ENCODE measurements at regions not wholly inside any gene's neighbourhood (a gene's known extent, or its start where the extent isn't known, plus 50 kb on each side); places are given as distances from the start of the nearest gene placed in this dataset.

DNA sequence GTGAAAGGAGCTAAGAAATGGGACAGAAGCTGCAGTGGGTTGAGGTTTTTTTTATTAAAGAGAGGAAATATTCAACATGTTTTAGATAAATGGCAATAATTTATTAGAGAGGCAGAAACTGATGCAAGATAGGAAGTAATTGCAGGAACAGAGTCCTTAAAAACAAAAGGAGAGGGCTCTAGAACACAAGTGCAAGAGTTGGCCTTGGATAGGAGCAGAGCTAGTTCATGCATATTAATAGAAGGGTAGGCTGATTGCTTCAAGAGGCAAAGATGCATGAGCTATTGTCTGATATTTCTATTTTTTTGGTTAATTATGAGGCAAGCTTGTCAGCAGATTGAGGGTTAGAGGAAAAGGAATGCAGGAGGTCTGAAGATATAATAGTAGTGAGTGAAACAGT, 91.0 kb upstream of the GPRIN3 start:
- peaks cover 6% of the 10 kb centered on the region for H3K4me1 Mint-ChIP-seq
- H3K9me3 Mint-ChIP-seq = no peaks in the 10 kb centered on the region
- DNase-seq = no peak
- H3K27me3 Mint-ChIP-seq (ENCODE audit: low read depth, poor library complexity) = no peaks in the 10 kb centered on the region
- no peaks in the 10 kb centered on the region for H3K36me3 Mint-ChIP-seq (ENCODE audit: low read depth)
- TF ChIP-seq, protein P1, sequence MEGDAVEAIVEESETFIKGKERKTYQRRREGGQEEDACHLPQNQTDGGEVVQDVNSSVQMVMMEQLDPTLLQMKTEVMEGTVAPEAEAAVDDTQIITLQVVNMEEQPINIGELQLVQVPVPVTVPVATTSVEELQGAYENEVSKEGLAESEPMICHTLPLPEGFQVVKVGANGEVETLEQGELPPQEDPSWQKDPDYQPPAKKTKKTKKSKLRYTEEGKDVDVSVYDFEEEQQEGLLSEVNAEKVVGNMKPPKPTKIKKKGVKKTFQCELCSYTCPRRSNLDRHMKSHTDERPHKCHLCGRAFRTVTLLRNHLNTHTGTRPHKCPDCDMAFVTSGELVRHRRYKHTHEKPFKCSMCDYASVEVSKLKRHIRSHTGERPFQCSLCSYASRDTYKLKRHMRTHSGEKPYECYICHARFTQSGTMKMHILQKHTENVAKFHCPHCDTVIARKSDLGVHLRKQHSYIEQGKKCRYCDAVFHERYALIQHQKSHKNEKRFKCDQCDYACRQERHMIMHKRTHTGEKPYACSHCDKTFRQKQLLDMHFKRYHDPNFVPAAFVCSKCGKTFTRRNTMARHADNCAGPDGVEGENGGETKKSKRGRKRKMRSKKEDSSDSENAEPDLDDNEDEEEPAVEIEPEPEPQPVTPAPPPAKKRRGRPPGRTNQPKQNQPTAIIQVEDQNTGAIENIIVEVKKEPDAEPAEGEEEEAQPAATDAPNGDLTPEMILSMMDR (IDR thresholded peaks at IDR 0.05) = no peak
- H3K27ac Mint-ChIP-seq = no peak overlapping the region
- no peak overlapping the region for H3K4me3 Mint-ChIP-seq

DNA sequence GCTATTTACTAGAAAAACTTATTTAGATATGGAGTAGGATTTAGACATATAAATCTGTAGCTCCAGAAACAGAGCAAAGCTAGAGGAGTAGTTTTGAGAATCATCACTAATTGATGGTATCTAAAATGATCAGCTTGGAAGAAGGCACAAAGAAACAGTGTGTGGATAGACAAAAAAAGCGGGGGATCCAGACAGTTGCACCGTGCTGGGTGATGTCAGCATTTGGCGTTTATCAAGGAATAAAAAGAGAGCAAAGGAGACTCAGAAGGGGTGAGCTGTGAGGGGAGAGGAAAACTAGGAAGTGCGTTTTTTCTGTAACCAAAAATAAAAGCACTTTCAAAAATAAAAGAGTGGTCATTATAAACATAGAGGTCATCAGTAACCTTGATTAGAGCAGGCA, 90.5 kb upstream of the GPRIN3 start:
- TF ChIP-seq, protein P1 (IDR thresholded peaks at IDR 0.05) = no peak
- no peaks in the 10 kb centered on the region for H3K36me3 Mint-ChIP-seq (ENCODE audit: low read depth)
- no peaks in the 10 kb centered on the region for H3K9me3 Mint-ChIP-seq
- H3K27ac Mint-ChIP-seq = no peak overlapping the region
- H3K4me3 Mint-ChIP-seq = no peak overlapping the region
- no peak for DNase-seq
- no peaks in the 10 kb centered on the region for H3K27me3 Mint-ChIP-seq (ENCODE audit: low read depth, poor library complexity)
- peaks cover under 1% of the 10 kb centered on the region for H3K4me1 Mint-ChIP-seq

DNA sequence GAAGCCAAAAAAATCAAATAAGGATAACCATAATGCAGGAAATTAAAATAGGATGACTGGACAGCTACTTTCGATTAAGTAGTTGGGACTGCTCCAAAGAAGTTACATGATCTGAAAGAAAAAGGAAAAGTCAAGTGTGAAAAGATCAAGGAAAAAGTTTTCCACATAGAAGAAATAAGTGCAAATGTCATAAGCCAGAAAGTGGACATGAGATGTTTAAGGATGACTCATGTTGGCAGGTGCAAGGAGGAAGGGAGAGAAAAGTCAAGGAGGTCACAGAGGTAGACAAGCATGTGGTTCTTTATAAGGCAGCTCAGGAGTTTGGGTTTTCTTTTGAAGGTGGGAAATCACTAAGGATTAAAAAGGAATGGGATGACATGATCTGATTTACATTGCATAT, 89.8 kb upstream of the GPRIN3 start:
- Mint-ChIP-seq H3K27me3 (ENCODE audit: low read depth, poor library complexity) (no peaks in the 10 kb centered on the region), H3K4me1 (no peaks in the 10 kb centered on the region), H3K27ac (no peak overlapping the region), H3K4me3 (no peak overlapping the region), H3K36me3 (ENCODE audit: low read depth) (no peaks in the 10 kb centered on the region), H3K9me3 (peaks cover 1% of the 10 kb centered on the region)
- DNase-seq = no peak
- TF ChIP-seq, protein P1 (IDR thresholded peaks at IDR 0.05) = no peak

DNA sequence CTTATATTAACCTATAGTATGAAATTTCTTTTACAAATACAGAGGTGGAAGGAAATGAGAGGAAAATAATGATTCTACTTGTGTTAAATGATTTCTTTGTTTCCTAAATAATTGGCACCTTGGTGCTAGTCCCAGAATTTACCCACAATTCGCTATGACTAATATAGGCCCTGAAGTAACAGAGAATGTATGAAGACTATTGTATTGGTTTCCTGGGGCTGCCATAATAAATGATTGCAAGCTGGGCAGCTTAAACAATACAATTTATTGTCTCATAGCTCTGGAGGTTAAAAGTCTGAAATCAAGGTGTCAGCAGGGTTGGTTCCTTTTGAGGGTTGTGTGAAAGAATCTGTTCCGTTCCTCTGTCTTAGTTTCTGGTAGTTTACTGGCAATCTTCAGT, 74.8 kb upstream of the GPRIN3 start:
- no peak for DNase-seq
- Mint-ChIP-seq H3K27ac (no peak overlapping the region), H3K4me3 (no peak overlapping the region), H3K36me3 (ENCODE audit: low read depth) (no peaks in the 10 kb centered on the region), H3K9me3 (peaks cover 25% of the 10 kb centered on the region), H3K4me1 (no peaks in the 10 kb centered on the region), H3K27me3 (ENCODE audit: low read depth, poor library complexity) (peaks cover 13% of the 10 kb centered on the region)
- TF ChIP-seq, protein P1 (IDR thresholded peaks at IDR 0.05) = no peak

DNA sequence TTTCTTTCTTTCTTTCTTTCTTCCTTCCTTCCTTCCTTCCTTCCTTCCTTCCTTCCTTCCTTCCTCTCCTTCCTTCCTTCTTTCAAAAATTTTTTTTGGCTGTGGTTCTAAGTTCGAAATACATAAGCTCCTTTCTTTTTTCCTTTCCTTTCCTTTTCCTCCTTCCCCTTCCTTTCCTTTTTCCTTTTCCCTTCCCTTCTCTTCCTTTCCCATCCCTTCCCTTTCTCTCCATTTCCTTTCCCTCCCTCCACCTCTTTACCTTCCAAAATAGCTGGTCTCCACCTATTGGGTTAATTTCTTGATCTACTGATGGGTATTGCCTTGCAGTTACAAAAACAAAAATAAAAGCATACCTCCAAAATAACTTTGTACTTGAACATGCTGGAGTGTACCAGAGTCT, 73.4 kb upstream of the GPRIN3 start:
- Mint-ChIP-seq H3K27me3 (ENCODE audit: low read depth, poor library complexity) (peaks cover 13% of the 10 kb centered on the region), H3K36me3 (ENCODE audit: low read depth) (no peaks in the 10 kb centered on the region), H3K4me1 (no peaks in the 10 kb centered on the region), H3K4me3 (no peak overlapping the region), H3K9me3 (peaks cover 25% of the 10 kb centered on the region), H3K27ac (no peak overlapping the region)
- DNase-seq = no peak
- TF ChIP-seq, protein P1 (IDR thresholded peaks at IDR 0.05) = no peak

DNA sequence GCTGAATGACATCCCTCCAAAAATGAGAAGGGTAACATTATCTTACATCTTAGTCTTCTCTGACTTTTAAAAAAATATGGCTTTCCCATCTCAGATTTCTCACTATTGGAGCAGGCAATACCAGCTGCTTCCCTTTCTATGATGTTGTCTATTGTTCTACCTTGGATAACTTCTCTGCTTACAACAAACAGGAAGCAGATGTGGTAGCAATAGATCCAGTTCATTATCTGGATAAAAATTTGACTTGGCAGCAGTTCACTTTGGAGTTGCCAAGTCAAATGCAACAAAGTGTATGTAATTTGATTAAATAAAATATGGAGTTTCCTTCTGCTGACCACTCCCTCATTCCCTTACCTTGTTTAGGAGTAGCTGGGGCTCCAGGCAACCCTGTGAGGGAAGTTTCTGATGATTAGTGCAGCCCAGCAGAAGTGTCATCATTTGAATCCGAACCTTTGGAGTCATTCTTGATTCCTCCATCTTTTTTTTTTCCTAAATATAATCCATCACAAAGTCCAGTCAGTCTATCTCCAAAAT, 72.0 kb upstream of the GPRIN3 start:
- no peak overlapping the region for H3K27ac Mint-ChIP-seq
- no peak for DNase-seq
- no peak overlapping the region for H3K4me3 Mint-ChIP-seq
- peaks cover 13% of the 10 kb centered on the region for H3K27me3 Mint-ChIP-seq (ENCODE audit: low read depth, poor library complexity)
- no peaks in the 10 kb centered on the region for H3K4me1 Mint-ChIP-seq
- TF ChIP-seq, protein P1 (IDR thresholded peaks at IDR 0.05) = no peak
- no peaks in the 10 kb centered on the region for H3K36me3 Mint-ChIP-seq (ENCODE audit: low read depth)
- peaks cover 25% of the 10 kb centered on the region for H3K9me3 Mint-ChIP-seq
